Activated T-helper 17 cell treated with anti-CD3 and anti-CD28 coated beads, Interleukin-2, amount 50 U/mL, for 72 hours (primary cell): ENCODE measurements at regions not wholly inside any gene's neighbourhood (a gene's known extent, or its start where the extent isn't known, plus 50 kb on each side); places are given as distances from the start of the nearest gene placed in this dataset.
"Not testable (repeated sequence)": the region's sequence is repeated elsewhere in the genome, so short reads cannot be mapped to it uniquely, and the experiment has no call there.

Experiments
- ATAC-seq: fragments of 150-1000 bp; cut with Tn5 transposase; replicated peaks from 2 replicates; pipeline ENCODE4 v1.10.0; 2021; ENCODE audit warnings: mild to moderate bottlenecking, moderate library complexity
- H3K27ac Mint-ChIP-seq: one replicate; pipeline ENCODE4 v1.8.0; 2022; ENCODE audit warnings: mixed read lengths
- H3K27me3 Mint-ChIP-seq: one replicate; pipeline ENCODE4 v1.8.0; 2022; ENCODE audit warnings: mixed read lengths
- H3K36me3 Mint-ChIP-seq: one replicate; pipeline ENCODE4 v1.8.0; 2022; ENCODE audit warnings: low read depth, mild to moderate bottlenecking, mixed read lengths
- H3K4me1 Mint-ChIP-seq: one replicate; pipeline ENCODE4 v1.8.0; 2022; ENCODE audit warnings: mixed read lengths
- H3K4me3 Mint-ChIP-seq: one replicate; pipeline ENCODE4 v1.8.0; 2022; ENCODE audit warnings: mild to moderate bottlenecking, mixed read lengths
- H3K9me3 Mint-ChIP-seq: one replicate; pipeline ENCODE4 v1.8.0; 2022; ENCODE audit warnings: mixed read lengths

DNA sequence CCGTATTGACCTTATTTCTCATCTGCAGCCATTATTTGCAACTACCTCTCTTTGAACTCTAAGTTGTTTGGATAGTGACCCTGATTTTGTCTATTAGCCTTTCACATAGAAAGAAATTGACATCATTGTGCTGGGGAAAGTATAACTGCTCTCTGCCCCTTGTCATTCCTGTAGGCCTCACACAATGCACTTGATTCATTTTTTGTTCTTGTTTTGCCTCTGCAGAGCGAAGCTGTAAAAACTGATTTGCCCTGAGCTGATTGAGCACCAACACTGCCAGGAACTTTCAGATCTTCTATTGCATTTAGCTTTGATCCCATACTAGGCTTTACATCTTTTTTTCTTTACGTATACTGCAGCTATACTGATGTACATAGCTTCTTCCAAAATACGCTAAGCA is 167.2 kb upstream of the PTBP2 start:
- H3K4me3 Mint-ChIP-seq = no peak overlapping the region
- H3K27me3 Mint-ChIP-seq = peaks cover 3% of the 10 kb centered on the region
- H3K9me3 Mint-ChIP-seq = no peaks in the 10 kb centered on the region
- ATAC-seq = no peak
- no peaks in the 10 kb centered on the region for H3K36me3 Mint-ChIP-seq
- no peaks in the 10 kb centered on the region for H3K4me1 Mint-ChIP-seq
- H3K27ac Mint-ChIP-seq = no peak overlapping the region

DNA sequence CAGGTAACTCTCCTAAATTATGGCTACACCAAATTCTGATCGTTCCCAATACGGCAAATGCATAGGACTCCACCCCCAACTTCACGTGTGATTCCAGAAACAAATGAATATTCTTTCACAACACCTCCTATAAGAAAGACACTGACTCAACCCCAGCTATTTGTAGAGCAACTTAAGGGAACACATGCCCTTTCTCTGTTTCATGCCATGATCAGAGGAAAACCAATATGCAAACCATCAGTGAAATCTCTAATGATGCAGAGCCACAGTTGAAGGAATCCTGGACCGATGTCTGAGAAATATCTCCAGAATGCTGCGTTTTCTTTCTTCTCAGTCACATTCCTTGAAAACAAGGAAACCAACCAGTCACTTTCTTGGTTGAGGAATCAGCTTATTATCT is 164.2 kb upstream of the PTBP2 start:
- no peaks in the 10 kb centered on the region for H3K9me3 Mint-ChIP-seq
- H3K4me3 Mint-ChIP-seq = no peak overlapping the region
- H3K27ac Mint-ChIP-seq = no peak overlapping the region
- H3K27me3 Mint-ChIP-seq = peaks cover 5% of the 10 kb centered on the region
- no peaks in the 10 kb centered on the region for H3K4me1 Mint-ChIP-seq
- ATAC-seq = no peak
- no peaks in the 10 kb centered on the region for H3K36me3 Mint-ChIP-seq

DNA sequence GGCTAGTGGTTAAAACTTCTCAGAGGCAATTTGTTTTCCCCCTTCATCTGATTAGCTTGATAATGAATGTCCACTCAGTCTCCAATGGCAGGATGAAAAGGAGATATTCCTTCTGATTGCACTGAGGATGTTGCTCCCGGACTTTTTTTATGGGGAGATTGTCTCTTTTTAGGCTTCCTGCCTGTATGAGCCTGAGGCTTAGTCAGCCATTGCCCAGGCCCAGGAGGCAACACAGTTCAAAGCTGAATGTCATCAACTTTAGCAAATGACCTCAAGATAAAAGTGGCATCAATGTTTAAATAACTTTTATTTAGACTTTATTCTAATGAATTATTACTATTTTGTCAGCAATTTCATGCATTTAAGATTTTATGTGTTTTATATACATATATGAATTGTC is 162.9 kb upstream of the PTBP2 start:
- H3K4me3 Mint-ChIP-seq = no peak overlapping the region
- no peaks in the 10 kb centered on the region for H3K36me3 Mint-ChIP-seq
- ATAC-seq = no peak
- peaks cover 8% of the 10 kb centered on the region for H3K27me3 Mint-ChIP-seq
- no peaks in the 10 kb centered on the region for H3K9me3 Mint-ChIP-seq
- H3K27ac Mint-ChIP-seq = no peak overlapping the region
- H3K4me1 Mint-ChIP-seq = no peaks in the 10 kb centered on the region

DNA sequence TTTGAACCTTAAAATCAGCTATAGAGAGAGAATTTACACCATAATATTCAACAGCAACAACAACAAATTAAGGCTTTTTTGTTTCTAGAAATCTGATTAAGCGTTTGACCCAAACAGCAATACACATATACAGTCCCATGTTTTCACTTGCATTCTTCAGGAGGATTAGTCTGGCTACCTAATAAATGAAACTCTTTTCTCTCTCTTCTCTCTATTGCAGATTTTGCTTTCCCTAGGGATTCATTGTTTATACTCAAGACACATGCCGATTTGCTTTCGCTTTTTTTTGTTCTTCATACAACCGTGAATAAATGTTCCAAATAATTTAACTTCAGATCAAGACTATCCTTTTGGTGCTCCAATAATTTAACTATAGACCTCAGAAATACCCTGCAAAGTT is 162.4 kb upstream of the PTBP2 start:
- Mint-ChIP-seq H3K4me3 (no peak overlapping the region), H3K27me3 (peaks cover 11% of the 10 kb centered on the region), H3K27ac (no peak overlapping the region), H3K36me3 (no peaks in the 10 kb centered on the region), H3K4me1 (no peaks in the 10 kb centered on the region), H3K9me3 (no peaks in the 10 kb centered on the region)
- no peak for ATAC-seq

DNA sequence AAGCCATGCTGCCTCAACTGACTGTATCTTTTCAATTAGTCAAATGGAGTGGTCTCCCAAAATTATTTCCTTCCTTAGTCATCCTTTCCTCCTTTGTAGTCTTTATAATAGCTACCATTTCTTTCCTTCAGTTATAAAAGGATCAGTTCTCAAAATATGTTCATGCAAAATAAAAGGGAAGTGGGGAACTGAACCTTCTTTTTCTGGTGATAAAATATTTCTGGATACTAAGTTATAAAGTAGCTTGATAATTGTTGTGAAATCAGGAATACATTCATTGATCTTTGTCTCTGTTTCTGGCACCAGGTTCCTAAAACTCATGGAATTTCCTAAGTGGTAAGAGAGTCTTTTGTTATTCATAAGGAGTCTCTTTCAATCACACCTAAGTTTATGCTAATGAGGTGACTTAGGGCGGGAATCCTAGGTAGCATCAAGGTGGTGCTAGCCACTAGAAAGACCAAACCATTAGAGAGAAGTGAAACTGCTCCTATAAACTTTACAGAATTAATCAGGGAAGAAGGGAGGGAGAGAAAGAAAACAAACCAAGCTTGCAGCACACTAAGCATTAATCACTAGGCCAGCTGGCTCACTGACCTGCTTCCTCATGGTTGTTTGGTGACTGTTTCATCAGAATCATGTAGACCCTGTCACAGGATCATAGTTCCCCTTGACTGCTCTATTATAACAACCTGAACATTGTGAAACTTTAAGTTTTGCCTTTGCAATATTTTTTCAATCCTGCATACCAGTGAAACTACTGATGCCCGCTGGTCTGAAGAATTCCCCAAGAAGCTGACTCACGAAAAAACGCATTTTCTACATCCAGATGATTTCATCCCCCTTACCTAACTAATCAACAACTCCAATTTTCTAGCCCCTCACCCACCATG is 161.6 kb upstream of the PTBP2 start:
- Mint-ChIP-seq H3K27me3 (peaks cover 12% of the 10 kb centered on the region), H3K4me3 (no peak overlapping the region), H3K4me1 (no peaks in the 10 kb centered on the region), H3K36me3 (no peaks in the 10 kb centered on the region), H3K9me3 (no peaks in the 10 kb centered on the region), H3K27ac (no peak overlapping the region)
- ATAC-seq = no peak

DNA sequence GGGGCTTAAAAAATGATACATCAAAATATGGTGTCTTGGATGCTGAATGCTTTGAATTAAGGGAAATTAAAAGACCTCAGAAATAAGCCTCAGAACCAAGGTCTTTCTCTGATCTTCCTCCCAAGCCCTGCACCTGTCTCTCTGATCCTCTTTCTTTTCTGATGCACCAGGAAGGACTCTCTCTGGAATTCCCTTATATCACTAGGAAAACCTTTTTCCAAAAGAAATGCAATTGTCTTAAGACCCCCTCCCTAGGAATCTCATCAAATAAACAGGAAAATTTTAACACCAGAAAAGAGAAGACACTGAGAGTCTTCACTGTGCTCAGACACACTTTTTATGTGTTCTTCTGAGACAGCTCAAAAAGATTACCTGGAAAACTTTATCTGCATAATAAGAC is 159.5 kb upstream of the PTBP2 start:
- no peak overlapping the region for H3K27ac Mint-ChIP-seq
- H3K4me3 Mint-ChIP-seq = no peak overlapping the region
- H3K9me3 Mint-ChIP-seq = no peaks in the 10 kb centered on the region
- no peak for ATAC-seq
- no peaks in the 10 kb centered on the region for H3K36me3 Mint-ChIP-seq
- no peaks in the 10 kb centered on the region for H3K4me1 Mint-ChIP-seq
- peaks cover 15% of the 10 kb centered on the region for H3K27me3 Mint-ChIP-seq

DNA sequence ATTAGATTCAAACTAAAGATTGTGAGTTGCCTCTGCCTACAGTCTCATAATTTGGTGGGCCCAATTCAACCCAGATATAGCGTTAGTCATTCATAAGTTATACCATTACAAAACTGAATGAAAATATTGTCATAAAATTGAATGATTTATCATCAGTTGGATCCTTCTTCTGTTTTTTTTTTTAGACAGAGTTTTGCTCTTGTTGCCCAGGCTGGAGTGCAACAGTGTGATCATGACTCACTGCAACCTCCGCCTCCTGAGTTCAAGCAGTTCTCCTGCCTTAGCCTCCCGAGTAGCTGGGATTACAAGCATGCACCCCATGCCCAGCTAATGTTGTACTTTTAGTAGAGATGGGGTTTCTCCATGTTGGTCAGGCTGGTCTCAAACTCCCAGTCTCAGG is 157.2 kb upstream of the PTBP2 start:
- not testable (repeated sequence) for H3K4me3 Mint-ChIP-seq, H3K27ac Mint-ChIP-seq, H3K36me3 Mint-ChIP-seq, H3K4me1 Mint-ChIP-seq, H3K9me3 Mint-ChIP-seq, ATAC-seq
- peaks cover 12% of the 10 kb centered on the region for H3K27me3 Mint-ChIP-seq

DNA sequence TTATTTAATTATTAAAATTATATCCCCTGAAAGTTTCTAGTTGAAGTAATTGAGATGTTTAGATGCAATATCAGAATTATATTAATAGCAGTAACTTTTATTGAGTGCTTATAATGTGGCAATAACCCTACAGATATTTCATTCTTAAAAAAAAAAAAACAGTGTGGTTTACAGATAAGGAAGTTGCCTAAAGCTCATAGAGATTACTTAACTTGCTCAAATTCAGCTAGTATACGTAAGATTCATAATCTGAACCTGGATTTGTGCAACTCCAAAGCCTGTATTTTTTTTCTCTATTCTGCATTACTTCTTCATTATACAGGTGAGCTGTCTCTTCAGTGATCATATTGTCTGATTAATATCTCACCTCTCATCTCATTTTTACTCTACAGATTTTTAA is 156.0 kb upstream of the PTBP2 start:
- H3K4me3 Mint-ChIP-seq = no peak overlapping the region
- no peaks in the 10 kb centered on the region for H3K36me3 Mint-ChIP-seq
- no peaks in the 10 kb centered on the region for H3K9me3 Mint-ChIP-seq
- peaks cover 12% of the 10 kb centered on the region for H3K27me3 Mint-ChIP-seq
- no peak overlapping the region for H3K27ac Mint-ChIP-seq
- no peaks in the 10 kb centered on the region for H3K4me1 Mint-ChIP-seq
- no peak for ATAC-seq

DNA sequence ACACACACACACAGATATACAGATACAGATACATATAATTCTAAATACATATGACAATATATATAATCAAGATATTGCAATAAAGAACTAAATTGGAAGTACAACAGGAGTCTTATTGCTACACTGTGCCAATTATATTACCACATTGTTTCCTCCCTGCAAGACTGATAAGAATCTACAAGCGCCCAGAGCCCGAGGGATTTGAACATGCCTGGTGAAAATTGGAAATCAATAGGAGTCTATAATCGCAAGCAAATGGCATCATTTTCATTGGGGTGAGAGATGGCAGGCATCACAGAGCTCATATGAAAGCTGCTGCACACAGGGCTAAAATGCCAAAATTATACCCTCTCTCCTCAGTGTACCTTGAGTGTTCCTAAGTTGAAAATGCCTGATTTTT is 152.9 kb upstream of the PTBP2 start:
- peaks cover 10% of the 10 kb centered on the region for H3K27me3 Mint-ChIP-seq
- H3K27ac Mint-ChIP-seq = no peak overlapping the region
- H3K36me3 Mint-ChIP-seq = no peaks in the 10 kb centered on the region

DNA sequence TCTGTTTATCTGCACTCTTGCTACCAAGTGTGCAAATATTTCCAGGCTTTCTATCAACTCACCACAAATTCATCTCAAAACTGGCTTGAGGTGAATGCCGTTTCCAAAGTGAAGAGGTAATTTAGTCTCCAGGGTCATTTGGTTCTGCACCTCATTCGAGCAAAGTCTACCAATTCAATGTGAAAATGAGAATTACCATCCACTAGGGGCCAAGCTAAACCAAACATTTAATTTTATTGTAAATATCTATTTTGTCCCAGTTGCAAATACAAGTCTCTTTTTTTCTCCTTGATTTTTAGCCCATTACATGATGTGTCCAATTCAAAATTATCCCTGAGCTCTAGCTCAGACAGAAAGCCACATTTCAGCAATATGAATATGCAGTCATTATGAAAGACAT is 152.3 kb upstream of the PTBP2 start:
- H3K27me3 Mint-ChIP-seq = peaks cover 13% of the 10 kb centered on the region
- H3K27ac Mint-ChIP-seq = no peak overlapping the region
- no peak overlapping the region for H3K4me3 Mint-ChIP-seq
- H3K4me1 Mint-ChIP-seq = no peaks in the 10 kb centered on the region
- no peaks in the 10 kb centered on the region for H3K36me3 Mint-ChIP-seq
- H3K9me3 Mint-ChIP-seq = no peaks in the 10 kb centered on the region
- ATAC-seq = no peak

More for the DNA sequence above, 152.9 kb upstream of the PTBP2 start:
- Mint-ChIP-seq H3K4me3 (no peak overlapping the region), H3K4me1 (no peaks in the 10 kb centered on the region), H3K9me3 (no peaks in the 10 kb centered on the region)
- ATAC-seq = no peak

DNA sequence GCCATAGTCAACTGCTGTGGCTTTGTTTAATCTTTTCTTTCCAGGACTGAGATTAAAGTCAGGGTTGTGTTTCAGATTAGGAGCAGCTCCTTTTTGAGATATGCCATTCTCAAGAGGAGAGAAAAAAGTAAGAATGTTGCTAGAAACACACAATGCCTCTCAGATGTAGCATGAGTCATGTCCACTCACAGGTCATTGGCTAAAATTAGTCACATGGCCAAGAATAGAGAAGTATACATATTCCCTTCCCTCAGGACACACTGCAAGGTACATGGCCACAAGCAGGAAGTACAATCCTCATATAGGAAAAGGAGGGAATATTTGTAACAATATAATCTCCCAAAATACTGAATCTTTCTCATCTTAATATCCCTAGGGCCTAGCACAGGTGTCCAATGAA is 141.9 kb upstream of the PTBP2 start:
- Mint-ChIP-seq H3K27ac (no peak overlapping the region), H3K36me3 (no peaks in the 10 kb centered on the region), H3K4me3 (no peak overlapping the region), H3K9me3 (no peaks in the 10 kb centered on the region), H3K27me3 (peaks cover 5% of the 10 kb centered on the region), H3K4me1 (no peaks in the 10 kb centered on the region)
- ATAC-seq = no peak

DNA sequence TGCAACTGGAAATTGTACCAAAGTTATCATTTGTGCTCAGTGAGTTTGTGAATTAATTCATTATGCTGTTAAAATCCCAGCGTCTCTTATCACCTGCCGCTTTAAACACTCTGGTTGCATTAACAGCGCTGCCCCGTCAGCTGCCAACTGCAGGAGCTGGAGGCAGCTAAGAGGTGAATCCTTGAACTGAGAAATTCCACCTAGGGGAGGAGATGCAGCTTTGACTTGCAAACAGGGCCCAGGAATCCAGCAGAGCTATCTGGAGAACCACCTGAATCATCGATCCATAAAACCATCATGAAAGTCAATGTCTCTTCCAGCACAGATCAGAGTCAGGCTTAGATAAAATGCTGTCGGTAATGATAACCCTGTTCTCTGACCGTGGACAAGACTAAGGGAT is 140.7 kb upstream of the PTBP2 start:
- Mint-ChIP-seq H3K9me3 (no peaks in the 10 kb centered on the region), H3K27me3 (no peaks in the 10 kb centered on the region), H3K4me1 (no peaks in the 10 kb centered on the region), H3K27ac (no peak overlapping the region), H3K4me3 (no peak overlapping the region), H3K36me3 (no peaks in the 10 kb centered on the region)
- ATAC-seq = no peak

DNA sequence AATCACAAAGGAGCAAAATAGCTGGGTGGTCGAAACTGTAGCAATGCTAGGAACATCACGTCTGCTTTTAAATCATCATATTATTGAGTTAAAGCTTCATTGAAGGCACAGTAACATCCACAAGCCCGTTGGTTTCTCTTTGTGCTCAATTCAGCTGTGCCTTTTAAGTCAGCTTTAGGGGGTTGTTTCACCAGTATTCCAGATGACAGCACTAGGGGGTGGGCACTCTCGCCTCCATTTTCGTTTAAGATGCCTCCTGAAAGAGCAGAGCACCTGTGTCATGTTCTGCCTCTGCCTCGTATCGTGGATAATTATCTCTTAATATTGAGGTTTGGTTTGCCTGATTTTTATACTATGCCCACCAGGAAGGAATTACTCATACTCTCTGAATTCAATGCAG is 139.8 kb upstream of the PTBP2 start:
- no peaks in the 10 kb centered on the region for H3K4me1 Mint-ChIP-seq
- no peak for ATAC-seq
- H3K27ac Mint-ChIP-seq = no peak overlapping the region
- no peak overlapping the region for H3K4me3 Mint-ChIP-seq
- no peaks in the 10 kb centered on the region for H3K9me3 Mint-ChIP-seq
- H3K27me3 Mint-ChIP-seq = no peaks in the 10 kb centered on the region
- no peaks in the 10 kb centered on the region for H3K36me3 Mint-ChIP-seq

DNA sequence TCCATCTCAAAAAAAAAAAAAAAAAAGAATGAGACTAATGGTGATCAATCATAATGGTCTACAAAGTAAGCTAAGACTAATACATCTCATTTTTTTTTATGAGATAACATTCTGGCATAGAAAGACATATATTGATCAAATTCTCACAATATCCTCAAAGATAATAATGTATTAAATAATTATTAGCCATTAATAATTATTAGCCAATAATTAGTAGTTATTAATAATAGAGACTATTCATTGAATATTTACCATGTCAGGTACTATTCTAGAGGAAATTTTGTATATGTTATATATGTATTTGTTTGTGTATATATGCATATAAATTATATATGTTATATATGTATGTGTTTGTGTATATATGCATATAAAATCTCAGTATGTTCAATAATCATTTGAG is 137.7 kb upstream of the PTBP2 start:
- Mint-ChIP-seq H3K27me3 (no peaks in the 10 kb centered on the region), H3K4me3 (no peak overlapping the region), H3K4me1 (no peaks in the 10 kb centered on the region), H3K9me3 (no peaks in the 10 kb centered on the region), H3K27ac (no peak overlapping the region), H3K36me3 (no peaks in the 10 kb centered on the region)
- no peak for ATAC-seq

DNA sequence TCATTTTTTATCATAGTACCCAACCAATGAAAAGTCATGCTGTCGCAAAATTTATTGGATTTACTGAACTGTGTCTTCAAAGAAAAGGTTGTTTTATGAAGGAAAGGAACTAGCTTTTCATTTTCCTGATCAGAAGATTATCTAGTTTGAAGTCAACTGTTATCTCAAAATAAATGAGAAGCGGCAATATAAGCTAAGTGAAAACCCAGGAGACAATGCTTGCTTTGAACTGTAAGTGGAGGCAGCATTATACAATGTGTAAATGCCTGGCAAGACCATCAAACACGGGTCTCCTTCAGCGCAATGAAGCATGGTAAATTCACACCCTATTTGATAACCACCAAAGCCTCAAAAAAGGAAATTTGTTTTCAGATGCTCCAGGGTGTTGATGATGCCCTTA is 134.4 kb upstream of the PTBP2 start:
- H3K4me1 Mint-ChIP-seq = no peaks in the 10 kb centered on the region
- no peak for ATAC-seq
- H3K4me3 Mint-ChIP-seq = no peak overlapping the region
- H3K27ac Mint-ChIP-seq = no peak overlapping the region
- no peaks in the 10 kb centered on the region for H3K27me3 Mint-ChIP-seq
- no peaks in the 10 kb centered on the region for H3K9me3 Mint-ChIP-seq
- H3K36me3 Mint-ChIP-seq = no peaks in the 10 kb centered on the region
